Colon (tissue), 2 donors: ENCODE measurements at regions not wholly inside any gene's neighbourhood (a gene's known extent, or its start where the extent isn't known, plus 50 kb on each side); places are given as distances from the start of the nearest gene placed in this dataset.
"Not testable (repeated sequence)": the region's sequence is repeated elsewhere in the genome, so short reads cannot be mapped to it uniquely, and the experiment has no call there.

Source experiments
- FAIRE-seq: peaks from 2 replicates; lab custom pipeline; 2012; peaks lifted over from hg19 to GRCh38; lab: Jason Lieb, UNC
- donor health status: control.
- donor health status: control.

DNA sequence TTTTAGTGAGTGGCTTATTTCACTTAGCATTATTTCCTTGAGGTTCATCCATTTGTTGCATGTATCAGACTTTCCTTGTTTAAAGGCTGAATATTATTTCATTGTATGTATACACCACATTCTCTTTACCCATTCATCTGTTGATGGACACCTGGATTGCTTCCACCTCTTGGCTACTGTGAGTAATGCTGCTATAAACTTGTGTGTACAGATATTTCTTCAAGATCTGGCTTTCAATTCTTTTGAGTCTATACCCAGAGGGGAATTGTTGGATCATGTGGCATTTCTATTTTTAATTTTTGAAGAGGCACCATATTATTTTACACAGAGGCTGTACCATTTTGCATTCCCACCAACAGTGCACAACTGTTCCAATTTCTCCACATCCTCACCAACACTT is 313.5 kb downstream of the RPLP1 start:
- no peak for FAIRE-seq

DNA sequence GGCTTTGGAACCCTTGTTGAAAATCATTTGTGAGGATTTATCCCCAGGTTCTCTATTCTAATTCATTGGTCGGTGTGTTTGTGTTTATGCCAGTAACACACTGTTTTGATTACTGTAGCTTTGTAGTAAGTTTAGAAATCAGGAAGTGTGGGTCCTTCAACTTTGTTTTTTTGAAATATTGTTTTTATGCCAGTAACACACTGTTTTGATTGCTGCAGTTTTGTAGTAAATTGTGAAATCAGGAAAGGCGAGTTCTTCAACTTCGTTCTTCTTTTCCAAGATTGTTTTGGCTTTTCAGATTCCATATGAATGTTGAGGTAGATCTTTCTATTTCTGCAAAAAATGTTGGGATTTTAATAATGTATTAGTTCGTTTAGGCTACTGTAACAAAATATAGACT is 314.6 kb downstream of the RPLP1 start:
- no peak for FAIRE-seq

DNA sequence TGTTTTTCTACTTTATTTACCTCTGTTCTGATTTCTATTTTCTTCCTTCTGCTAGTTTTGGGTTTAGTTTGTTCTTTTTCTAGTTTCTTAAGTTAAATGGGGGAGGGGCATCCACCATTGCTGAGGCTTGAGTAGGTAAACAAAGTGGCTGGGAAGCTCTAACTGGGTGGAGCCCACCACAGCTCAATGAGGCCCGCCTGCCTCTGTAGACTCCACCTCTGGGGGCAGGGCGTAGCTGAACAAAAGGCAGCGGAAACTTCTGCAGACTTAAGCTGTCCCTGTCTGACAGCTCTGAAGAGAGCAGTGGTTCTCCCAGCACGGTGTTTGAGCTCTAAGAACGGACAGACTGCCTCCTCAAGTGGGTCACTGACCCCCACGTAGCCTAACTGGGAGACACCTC is 316.7 kb downstream of the RPLP1 start:
- FAIRE-seq = not testable (repeated sequence)

DNA sequence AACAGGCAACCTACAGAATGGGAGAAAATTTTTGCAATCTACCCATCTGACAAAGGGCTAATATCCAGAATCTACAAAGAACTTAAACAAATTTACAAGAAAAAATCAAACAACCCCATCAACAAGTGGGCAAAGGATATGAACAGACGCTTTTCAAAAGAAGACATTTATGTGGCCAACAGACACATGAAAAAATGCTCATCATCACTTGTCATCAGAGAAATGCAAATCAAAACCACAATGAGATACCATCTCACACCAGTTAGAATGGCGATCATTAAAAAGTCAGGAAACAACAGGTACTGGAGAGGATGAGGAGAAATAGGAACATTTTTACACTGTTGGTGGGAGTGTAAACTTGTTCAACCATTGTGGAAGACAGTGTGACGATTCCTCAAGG is 321.6 kb downstream of the RPLP1 start:
- FAIRE-seq = not testable (repeated sequence)

DNA sequence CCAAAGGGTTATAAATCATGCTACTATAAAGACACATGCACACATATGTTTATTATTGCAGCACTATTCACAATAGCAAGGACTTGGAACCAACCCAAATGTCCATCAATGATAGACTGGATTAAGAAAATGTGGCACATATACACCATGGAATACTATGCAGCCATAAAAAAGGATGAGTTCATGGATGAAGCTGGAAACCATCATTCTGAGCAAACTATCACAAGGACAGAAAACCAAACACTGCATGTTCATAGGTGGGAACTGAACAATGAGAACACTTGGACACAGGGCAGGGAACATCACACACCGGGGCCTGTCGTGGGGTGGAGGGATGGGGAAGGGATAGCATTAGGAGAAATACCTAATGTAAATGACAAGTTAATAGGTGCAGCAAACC is 322.1 kb downstream of the RPLP1 start:
- FAIRE-seq = not testable (repeated sequence)

DNA sequence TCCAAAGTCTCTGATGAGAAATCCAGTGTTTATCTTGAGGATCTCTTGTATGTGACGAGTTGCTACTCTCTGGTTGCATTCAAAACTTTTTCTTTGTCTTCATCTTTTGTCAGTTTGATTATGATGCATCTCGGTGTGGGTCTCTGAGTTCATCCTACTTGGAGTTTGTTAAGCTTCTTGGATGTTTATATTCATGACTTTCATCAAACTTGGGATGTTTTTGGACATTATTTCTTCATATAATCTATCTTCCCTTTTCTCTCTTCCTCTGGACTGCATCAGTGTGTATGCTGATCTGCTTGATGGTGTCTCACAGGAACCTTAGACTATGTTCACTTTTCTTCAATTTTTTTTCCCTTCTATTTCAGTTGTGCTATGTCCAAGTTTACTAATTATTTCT is 320.4 kb downstream of the TLE3 start:
- FAIRE-seq = no peak

DNA sequence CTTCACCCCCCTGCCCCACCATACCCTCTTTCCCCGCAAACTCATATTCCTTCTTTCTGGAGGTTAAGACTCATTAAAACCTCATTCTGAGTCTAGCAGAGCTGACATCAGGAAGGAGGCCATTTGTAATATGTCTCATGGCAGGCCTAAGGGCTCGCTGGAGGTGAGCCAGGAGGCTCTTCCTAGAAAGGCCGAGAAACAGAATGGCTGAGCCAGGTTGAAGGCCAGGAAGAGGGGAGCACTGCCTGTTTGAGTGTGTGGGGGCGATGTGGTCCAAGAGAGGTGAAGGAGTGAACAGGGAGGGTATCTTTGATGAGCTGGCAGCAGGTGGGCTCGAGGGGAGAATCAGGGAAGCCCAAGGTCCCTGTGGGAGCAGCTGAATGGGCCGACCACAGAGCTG is 317.3 kb downstream of the TLE3 start:
- no peak for FAIRE-seq

DNA sequence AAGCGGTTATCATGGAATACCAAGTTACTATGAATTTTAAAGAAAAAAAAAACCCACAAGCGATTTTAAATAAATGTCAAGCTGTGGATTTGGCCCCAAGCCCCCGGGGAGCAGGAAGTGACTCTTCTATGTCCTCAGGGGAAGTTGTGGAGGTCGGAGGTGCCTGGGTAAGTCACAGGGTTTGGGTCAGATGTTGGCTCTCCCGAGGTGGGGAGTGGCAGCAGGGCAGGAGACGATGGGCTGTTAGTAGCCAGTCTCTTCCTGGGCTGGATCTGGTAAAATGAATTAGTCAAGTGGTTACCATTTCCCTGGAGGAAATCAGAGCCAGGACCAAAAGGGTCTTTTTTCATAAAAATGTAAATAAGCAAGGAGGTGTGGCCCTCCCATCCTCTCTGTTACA is 316.7 kb downstream of the TLE3 start:
- no peak for FAIRE-seq

DNA sequence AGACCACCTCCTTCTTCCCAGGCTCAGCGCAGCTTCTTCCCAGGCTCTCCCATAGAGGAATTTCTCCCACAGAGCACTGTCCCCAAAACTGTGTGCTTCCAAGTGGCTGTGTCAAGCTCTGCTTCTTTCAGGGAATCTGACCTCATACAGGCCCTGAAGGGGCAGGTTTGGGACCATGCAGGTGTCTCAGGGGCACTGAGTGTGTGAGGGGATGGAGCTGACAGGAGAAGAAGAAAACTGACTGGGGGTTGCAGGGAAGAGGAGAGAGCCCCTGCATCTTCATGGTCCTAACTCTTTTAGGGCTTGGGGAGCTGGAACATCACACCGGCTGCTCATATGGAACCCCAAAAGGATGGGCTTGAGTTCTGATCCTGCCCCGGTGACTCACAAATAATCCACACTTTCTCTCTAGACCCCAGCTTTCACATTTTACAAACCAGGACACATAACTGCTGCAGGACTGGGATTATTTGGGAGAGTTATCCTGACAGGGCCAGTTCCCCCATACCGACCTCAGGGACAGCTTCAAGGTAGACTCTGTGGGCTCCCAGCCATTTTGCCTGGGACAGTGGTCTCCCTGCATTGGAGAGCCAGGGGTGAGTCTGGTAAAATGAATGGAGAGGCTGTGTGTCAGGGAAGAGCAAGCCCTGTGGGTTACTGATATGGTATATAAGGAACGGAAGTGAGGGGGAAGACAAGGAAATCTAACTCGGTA is 316.1 kb downstream of the TLE3 start:
- FAIRE-seq = no peak

DNA sequence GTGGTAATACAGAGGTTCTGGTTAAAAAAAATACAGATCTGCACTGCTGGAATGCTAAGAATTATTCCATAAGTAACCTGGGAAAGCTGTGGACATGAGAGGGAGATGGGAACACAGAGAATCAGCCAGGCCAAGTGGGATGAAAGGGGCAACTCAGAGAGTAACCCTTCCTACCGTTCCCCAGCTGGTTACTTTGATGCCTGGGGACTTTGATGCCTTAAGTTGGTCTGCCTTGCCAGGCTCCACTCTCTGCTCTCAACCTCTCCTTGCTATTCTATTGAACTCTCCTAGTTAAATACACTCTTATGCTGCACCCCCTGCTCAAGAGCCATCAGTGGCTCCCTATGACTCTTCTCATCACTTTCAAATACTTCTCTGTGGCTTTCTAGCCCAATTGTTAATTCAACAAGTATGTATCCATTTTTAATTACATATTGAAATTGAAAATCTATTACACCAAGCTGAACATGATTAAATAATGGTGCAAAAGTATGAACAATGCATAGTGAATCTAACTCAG is 315.5 kb downstream of the TLE3 start:
- FAIRE-seq = no peak

DNA sequence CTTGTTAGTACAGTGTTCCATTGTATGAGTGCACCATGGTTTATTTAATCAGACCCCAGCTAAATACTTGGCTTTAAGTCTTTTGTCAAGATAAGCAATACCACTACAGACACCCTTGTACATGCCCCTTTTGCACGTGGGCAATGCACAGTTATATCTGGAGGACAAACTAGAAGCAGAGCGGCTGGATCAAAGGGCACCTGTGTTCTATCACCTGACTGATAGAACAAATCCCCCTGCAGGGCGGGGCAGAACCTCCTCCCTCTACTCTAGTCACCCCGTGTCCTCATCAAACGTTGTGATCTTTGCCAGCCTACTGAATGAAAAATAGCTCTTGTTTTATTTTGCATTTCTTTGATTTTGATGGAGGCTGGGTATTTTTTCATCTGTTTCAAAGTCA is 314.9 kb downstream of the TLE3 start:
- no peak for FAIRE-seq

DNA sequence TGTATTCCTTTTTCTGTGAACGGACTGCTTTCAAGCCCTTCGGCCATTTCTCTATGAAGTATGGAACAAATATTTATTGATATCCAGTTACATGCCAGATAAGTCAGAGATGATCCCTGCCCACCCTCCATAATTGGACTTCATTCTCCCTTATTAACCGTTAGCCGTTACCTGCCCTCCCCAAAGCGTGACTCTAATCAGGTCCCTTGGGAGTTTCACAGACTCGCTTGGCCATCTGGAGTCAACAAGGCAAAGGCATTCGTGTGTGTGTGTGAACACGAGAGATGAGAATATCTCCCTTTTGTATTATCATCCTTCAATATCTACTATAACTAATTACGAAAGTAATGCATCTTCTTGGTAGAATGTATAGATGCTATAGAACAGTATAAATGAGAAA is 314.5 kb downstream of the TLE3 start:
- no peak for FAIRE-seq

DNA sequence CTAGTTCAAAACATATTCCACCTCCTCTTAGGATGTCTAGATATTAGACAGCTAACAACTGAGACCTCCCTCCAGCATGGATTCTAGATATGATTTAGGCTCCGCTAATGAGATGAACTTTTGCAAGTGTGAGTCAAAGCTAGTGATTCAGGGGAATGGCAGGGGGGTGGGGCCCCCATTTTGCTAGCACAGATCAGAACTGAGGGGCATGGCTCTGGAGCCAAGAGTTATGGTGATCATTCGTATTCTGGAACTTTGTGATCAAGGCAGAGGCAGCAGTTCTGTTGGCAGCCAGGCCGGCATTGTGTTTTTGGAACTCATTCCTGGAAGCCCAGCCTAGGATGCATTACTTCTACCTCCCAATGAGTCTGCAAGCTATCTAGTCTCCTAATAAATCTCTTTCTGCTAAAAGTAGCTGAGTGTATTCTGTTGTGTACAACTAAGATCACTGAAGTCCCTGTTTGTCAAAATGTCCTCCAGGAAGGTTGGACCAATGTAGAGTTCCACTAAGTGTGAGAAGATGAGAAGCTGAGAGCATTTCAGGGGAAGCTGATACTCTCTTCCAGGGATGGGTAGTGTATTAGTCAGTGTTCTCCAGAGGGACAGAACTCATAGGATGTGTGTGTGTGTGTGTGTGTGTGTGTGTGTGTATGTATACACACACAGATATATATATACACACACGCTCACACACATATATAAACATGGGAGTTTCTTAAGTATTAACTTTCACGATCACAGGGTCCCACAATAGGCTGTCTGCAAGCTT is 312.7 kb downstream of the TLE3 start:
- no peak for FAIRE-seq

DNA sequence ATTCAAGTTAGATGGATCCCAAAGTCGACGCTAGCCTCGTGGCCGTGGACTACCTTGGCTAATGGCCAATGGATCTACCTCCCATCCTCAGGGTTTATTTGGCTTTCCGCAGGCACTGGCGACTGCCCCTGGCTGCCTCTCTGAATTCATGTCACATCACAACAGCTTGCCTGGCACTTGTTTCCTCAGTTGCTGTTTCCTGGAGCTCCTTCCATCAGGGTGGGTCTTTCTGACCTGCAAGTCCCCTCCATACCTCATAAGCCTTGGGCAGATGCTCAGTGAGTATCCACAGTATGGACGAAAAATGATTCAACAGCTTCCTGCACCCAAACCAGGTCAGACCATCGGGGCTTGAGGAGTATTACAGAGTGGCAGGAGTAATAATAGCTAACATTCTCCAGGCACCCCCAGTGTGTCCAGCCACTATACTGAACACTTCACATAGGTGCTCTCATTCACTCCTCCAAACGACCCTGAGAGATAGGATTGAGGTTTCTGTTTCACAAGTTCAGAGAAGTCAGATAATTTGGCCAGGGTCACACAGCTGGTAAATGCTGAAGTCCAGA is 311.5 kb downstream of the TLE3 start:
- FAIRE-seq = no peak

DNA sequence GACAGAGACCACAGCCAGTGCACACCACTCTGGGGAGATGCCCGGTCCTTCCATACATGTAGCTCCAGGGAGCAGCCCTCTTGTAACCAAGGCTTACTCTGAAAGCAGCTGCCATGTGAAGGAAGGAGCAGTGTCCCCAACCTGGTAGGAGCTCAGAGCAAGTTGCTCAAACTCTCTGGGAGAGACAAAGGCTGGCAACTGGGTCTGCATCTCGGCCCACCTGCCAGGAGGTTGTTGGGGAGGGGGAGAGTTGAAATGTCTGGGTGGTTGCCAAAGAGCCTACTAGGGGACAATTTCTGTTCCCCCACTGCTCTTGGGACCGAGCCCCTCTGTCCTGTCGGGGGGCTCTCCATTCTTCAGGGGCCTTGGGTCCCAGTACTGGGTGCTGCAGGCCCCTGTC is 309.9 kb downstream of the TLE3 start:
- no peak for FAIRE-seq

DNA sequence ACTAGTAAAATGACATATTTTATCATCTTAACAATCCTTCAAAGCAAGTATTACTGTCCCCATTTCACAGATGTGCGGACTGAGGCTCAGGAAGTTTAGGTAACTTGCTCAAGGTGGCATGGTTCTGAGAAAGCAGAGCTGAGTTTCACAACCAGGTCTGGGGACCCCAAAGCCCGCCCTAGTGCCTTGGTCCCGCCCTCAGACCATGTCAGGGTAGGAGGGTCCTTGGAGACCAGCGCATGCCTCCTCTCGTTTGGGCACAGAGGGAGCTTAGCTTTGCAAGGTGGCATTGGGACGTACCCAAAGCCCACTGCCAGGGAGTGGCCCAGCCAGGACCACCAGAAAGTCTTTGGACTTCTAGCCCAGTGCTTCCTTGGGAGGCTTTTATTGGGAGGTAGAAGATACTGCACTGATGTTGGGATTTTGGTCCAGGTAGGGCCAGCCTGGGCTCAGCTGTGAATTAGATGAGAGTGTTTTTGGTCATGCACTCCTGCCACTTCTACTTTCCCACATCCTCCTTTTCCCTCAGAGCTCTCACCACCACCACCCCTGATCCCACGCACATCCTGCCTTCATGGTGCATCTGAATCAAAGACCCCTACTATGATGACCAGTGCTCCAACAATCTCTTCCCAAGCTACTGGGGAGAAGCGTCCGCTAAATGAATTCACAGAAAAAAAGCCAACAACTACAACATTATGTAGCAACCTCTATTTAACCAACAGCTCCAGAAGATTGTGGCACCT is 307.9 kb downstream of the TLE3 start:
- FAIRE-seq = no peak

DNA sequence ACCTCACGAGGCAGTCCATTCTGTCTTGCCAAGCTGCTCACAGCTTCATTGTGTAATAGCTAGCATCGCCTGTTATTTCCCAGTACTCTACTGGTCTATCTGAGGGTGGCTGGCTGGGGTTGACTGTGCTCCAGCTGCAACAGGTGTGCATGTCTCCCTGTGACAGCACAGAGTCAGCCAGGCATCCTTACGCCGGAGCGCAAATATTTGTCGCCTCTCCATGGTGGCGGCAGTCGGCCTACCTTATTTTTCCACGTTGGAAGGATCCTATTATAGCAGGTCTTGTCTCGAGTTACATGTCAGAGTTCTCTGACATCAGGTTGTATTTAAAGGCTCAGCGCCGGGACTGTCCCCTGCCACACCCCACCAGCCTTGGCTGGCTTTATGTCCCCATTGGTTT is 307.1 kb downstream of the TLE3 start:
- no peak for FAIRE-seq

DNA sequence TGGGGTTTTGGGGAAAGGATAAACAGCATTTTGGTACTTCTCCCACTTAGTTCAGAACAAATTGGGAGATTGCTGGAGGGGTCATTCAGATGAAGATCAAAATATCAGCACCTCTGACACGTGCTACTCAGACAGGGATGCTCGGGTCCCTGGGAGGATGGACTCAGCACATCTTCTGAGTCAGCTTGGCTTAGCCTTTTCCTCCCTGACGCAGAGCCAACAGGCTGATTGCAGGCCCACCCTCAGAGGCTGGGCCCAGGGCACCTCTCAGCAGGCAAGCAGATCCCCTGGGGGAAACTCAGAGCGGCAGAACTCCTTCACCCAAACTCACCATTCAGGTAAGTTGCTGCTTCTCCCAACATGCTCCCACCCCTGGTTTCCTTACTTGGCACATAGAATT is 304.9 kb downstream of the TLE3 start:
- no peak for FAIRE-seq

DNA sequence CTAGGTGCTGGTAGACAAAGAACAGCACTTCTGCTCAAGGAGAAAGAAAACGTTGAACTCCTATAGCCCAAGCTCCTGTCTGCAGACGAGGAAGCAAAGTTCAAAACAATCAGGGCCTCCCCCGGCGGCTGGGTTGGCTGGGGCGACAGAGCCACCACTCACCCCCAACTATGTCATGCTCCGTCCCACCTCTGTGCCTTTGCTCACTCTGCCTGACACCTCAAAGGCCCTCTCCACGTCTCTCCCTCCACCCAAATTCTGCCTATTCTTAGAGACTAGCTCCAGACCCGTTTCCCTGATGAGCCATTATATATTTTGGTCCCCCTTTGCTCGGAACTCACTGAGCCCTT is 304.3 kb downstream of the TLE3 start:
- no peak for FAIRE-seq

DNA sequence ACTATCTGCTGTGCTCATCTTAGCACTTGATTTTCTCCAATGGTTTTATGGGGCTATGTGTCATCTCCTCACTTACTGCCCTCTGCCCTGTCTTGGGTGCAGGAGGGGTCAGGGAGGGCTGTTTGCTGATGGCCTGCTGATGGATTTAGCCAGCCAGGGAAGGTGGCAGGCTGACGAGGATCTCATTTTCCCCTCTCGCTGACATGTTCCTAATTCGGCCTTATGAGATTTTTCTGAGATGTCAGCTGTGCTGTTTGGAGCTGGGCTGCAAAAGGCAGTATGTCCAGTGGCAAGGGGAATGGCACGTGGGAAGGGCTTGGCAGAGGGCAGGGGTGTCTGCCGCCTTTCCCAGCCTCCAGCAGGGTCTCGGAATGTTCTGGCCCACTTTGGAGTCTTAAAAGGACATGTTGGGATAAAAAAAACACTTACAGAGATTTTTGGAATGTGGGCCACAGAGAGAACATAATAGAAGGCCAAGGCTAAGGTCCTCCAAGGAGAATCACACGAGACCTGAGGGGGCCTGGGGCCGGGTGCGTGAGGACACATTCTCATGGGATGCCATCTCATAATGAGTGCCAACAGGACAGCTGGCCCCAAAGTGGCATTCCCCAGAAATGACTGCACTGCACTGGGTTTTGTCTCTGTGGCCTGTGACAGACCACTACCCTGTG is 303.8 kb downstream of the TLE3 start:
- FAIRE-seq = no peak

DNA sequence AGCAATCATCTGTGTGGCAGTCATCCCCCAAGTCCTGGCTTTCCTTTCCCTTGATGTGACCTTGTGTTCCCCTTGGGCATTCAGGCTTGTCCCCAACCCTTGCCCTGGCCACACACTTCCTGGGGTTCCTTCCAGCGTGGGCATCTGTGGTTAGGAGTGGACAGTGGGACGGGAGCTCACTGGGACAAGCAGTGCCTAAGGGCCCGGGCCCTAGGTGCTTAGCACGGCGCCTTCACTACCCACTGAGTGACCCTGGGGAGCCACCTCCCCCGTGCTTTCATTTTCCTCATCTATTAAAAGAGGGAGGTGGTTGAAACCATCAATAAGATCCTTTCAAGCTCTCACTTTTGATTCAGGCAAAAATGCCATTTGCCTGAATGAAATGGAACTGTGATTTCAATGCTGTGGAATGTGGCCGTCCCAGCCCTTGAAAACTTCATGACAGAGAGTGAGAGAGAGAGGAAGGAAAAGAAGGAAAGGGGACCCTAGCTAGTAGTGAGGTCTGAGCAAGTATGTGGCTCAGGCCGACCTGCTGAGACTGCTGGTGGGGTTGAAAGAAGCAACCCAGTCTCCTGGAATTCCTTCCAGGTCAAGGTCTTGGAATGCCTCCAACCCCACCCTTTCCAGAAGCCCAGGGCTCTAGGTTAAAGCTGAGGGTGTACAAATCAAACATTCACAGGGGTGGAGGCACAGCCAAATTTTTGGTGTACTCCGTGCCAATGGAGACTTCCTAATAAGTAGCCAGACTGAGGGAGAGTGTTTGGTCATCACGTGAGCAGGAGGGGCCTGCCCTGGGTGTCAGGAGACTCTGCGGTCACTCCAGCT is 302.9 kb downstream of the TLE3 start:
- no peak for FAIRE-seq
